CD4-positive, alpha-beta T cell treated with Interferon alpha-2 for 1 hour (primary cell): ENCODE measurements at regions not wholly inside any gene's neighbourhood (a gene's known extent, or its start where the extent isn't known, plus 50 kb on each side); places are given as distances from the start of the nearest gene placed in this dataset.
A peak's percentile ranks its signal among the peaks of the same experiment; 100 is the strongest.
"Not testable (repeated sequence)": the region's sequence is repeated elsewhere in the genome, so short reads cannot be mapped to it uniquely, and the experiment has no call there.

Experiments
- DNase-seq, 2 donors: peaks; one replicate each; pipeline ENCODE4 v3.0.0-alpha.2; 2020 to 2022

DNA sequence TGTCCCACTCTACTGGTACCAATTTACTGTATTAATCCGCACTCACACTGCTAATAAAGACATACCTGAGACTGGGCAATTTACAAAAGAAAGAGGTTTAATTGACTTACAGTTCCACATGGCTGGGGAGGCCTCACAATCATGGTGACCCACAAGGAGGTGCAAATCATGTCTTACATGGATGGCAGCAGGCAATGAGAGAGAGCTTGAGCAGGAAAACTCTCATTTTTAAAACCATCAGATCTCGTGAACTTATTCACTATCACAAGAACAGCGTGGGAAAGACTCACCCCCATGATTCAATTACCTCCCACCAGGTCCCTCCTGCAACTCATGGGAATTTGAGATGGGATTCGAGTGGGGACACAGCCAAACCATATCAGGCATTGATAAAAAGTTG lies 298.5 kb downstream of the DUSP6 start:
- DNase-seq: not testable (repeated sequence)

DNA sequence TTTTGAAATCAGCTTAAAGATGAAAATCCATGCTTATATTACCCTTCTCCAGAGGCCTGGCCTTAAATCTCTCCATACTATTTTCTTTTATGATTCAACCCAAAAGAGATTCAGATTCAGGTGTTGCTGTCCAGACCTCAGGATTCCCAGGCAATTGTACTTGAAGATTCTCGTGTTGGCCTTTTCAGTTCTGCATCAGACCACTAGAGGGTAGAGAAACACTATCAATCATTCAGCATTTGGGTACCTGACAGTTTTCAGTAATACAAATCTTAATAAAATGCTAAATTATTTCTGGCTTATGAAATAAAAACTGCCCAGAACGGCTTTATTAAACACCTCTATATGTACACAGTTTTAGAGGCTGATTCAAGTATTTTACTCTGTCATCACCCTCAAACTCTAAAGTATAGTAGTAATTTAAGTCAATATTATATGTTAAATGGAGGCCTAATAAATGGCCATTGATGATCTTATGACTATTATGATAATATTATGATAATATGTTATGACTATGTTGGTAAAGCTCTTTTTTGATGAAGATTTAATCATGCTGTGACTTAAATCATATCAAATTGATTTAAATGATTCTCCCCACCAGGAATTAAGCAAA lies 301.1 kb downstream of the DUSP6 start:
- peak; percentile 28 to 70 for DNase-seq

DNA sequence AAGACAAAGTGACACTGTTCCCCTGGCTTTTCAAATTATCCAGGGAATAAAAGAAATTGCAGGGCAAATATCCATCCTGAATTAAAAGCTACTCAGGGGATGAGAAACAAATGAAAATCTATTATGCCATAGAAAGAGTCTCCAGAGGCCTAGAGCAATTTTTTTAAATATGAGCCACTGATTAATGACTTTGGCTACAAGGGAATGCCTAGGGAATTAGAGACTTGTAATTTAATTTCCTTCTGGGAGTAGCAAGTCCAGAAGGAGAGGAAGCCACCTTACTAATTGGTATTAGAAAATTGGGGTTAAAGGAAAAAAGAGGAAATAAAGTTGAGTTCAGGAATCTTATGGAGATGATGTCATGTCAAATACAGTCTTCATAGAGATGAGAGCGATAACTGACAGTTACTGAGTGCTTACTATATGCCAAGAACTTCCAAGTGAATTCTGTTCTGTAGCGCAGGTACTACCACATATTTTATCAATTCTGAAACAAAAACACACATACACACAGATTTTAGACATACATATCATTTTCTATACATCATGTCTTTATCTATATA lies 304.4 kb downstream of the DUSP6 start:
- DNase-seq: no peak

DNA sequence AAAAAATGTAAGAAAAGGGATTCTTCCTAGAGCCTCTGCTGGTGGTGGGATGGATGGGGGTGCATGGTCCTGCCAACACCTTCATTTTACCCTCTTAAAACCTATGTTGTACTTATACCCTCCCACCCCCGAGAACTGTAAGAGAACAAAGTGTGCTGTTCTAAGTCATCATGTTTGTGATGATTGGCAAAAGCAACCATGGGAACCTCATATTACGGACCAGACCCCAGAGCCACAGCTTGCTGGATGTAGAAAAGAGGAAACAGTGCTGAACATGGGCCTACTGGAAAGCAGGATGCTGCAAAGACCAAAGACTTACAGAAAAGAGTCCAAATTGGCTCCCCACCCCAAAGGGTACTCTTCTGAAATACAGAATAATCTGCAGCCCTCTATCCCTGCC lies 311.2 kb downstream of the DUSP6 start:
- no peak for DNase-seq

DNA sequence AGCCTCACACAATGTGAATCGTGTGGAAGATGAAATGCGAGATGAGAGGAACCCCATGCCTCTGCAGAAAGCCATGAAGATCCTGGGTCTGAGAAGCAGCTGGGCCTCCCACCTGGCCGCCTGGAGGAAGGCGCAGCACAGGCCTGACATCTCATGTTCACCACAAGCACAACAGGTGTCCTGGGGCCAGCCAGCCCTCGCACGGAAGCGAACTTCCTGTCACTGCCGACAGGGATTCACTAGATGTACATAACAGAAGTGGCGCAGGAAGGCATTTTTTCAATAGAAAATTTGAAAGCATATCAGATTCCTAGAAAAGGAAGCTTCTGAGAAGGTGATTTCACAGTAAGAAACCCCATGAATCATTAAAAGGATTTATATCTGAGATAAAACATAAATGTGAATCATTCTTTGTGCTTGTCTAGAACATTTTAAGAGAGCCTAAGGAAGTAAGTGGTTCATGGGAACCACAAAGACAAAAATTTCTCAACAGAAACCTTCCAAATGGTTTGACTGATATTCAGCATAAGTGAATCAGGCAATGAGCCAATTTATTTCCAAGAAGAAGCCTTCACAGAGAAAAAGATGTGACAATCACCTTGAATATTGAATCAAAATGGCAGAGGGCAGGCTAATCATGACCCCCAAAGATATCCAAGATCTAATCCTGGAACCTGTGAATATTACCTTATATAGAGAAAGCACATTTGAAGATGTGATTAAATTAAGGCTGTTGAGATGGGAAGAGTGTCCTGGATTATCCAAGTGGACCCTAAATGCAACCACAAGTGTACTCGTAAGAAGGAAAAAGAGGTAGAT lies 311.9 kb downstream of the DUSP6 start:
- DNase-seq: peak; percentile 61 to 69

DNA sequence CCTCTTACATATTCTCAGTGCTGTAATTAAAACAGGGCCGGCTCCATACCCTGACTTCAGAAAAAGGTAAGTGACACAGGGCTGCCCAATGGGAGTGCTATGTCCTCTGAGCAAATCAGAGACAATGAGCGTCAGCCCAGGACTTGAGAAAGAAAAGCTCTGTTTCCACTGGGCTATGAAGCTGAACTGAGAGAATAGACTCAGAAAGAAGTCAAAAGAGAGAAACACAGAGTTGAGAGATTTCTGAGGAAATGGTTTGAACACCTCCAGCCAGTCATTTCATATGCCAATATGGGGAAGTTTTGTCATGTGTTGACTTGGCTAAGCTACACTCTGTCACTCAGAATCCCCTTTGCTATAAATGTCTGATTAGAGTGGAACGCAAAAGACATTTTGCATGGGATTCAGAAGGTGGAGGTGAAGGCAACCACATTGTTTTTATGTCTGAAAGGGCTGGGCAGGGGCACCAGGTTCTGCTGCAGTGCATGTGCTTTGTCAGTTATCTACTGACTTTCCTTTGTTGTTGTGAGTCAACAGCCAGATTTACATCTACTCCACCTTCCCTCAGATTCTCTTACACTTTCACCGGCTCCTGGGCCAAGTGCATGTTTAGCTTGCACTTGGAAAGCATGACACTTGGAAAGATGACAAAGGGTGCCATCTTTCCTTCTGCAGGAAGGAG lies 313.3 kb downstream of the DUSP6 start:
- no peak for DNase-seq

DNA sequence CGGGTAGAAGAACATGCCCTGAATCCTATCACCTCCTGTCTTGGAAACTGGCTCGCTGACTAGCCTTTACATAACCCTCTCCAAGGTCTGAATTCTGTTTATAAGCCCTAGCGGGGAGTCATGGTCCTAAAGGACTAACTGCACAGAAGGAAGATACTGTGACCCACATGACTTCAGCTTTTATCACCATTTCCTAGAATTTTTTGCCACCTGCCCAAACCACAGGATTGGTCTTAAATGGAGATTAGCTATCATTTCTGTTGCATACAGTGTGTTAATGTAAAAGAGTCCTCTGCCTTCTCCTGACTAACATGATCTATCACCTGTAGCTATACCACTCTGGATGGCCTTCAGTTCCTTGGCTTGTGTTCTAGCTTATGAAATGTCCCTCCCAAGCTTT lies 319.2 kb downstream of the DUSP6 start:
- no peak for DNase-seq

DNA sequence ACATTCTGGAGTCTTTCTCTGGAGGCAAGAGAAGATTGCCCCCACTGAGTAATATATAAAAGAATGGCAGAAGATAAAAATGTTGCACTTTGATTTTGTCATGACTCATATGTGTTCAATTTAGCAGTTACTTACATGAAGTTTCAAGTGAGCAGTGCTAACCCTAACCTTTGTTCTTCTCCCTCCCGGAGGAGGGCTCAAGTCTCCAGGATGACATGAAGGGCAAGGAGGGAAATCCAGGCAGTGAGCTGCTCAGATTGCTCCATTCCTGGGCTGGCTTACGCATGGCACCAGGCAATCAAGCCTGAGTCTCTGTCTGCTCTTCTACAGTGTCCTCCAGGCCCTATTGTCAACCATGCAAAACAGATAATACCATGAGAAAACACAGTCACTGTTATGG lies 322.3 kb downstream of the DUSP6 start:
- no peak for DNase-seq

DNA sequence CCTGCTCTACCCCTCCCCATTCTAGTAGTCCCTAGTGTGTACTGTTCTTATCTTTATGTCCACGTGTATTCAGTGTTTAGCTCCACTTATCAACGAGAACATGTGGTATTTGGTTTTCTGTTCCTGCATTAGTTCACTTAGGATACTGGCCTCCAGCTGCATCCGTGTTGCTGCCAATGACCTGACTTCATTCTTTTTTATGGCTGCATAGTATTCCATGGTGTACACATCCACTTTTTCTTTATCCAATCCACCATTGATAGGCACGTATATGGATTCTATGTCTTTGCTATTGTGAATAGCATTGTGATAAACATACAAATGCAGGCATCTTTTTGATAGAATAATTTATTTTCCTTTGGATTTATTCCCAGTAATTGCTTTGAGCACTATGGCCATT lies 327.7 kb downstream of the DUSP6 start:
- DNase-seq: no peak

DNA sequence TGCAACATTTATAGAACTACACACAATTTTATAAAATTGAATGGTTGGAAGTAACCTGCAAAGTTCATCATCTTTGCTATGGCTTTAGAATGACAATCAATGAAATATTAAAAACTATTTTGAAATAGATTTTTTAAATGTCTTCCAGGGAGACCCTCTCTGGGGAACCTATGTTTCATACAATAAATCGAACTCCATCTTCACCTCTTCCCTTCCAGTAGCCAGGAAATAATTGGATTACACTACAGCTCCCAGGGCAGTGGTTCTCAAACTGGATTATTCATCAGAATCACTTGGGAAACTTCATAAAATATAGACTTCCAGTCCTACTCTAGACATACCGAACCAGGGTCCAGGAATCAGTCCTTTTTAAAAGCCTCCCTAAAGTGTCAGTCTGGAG lies 328.4 kb downstream of the DUSP6 start:
- no peak for DNase-seq

DNA sequence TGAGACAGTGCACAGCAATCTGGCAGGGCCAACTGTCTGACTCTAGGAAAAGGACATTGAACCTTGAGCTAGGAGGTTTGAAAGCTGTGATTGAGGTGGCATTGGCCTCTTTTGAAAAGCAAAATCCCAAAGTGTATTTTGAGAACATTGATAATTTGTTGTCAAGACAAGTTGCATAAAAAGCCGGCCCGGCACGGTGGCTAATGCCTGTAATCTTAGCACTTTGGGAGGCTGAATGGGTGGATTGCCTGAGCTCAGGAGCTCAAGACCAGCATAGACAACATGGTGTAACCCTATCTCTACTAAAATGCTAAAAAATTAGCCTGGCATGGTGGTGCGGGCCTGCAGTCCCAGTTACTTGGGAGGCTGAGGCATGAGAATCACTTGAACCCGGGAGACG lies 331.6 kb downstream of the DUSP6 start:
- DNase-seq: no peak

DNA sequence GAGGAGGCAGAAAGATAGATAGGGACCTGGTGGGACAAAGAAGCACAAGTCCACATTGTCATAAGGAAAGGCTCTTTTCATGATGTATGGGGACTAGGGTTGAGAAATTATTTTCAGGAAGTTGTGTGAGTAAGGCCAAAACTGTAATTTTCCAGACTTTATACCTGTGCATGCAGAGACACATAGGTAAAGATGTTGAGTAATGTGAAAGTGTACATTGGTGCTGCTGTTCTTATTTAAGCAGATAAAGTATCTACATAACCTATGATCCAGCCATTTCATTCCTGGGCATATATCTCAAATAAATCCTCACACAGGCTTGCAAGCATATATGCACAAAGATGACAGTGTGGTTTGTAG lies 332.2 kb downstream of the DUSP6 start:
- DNase-seq: no peak

DNA sequence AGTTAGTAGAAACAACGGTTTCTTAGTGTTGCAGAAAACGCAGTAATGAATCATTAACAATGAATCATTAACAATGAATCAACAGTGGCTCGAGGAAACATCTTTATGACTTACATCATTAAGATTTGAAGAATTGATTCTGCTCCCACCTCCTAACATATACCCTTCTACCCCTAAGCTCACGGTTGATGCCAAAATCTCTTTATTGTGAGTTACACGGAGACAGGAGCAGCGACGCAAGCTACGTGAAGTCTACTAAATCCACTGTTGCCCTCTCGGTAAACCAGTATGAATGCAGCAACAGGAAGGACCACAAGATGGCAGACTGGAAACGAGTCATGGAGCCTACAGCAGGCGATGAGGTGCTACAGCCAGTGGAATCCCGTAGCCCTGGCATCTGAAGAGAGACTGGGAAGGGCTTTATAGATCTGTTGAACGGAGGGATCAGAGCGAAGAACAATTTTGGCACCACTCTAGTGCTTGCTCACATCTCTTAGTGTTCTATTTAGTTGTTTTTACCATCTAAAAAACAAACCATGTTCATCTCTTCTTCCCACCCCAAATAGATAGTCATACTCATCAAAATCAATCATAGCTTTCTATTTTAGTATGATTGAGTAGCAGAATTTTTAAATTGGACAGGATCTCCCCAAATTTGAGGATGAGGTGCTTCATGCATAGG lies 332.7 kb downstream of the DUSP6 start:
- DNase-seq: peak; percentile 72 to 81

DNA sequence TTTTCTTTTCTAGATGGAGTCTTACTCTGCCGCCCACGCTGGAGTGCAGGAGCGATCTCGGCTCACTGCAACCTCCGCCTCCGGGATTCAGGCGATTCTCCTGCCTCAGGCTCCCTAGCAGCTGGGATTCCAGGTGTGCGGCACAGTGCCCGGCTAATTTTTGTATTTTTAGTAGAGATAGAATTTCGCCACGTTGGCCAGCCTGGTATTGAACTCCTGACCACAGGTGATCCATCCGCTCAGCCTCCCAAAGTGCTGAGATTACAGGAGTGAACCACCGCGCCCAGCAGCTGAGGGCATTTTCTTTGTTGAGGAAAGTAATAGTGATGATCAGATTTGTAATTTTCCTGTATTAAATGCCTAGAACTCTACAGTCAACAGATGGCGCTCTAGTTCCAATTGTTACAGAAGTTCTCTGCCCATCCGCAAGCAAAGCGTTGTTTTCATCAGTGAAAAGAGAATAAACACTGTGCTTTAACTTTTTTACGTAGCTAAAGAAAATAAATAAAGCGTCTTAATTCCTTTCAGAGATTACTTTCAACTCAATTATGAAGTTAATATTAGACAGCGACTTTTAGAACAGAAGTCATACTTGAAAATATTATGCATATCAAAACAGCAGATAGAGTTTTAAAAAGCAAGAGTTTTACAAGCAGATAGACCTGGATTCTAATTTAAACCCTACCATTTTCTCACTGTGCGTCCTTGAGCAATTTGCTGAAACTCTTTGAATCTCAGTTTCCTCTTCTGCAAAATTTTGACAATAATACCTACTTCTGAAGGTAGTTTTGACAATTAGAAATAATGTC lies 335.1 kb downstream of the DUSP6 start:
- DNase-seq: peak; percentile 18 to 71

DNA sequence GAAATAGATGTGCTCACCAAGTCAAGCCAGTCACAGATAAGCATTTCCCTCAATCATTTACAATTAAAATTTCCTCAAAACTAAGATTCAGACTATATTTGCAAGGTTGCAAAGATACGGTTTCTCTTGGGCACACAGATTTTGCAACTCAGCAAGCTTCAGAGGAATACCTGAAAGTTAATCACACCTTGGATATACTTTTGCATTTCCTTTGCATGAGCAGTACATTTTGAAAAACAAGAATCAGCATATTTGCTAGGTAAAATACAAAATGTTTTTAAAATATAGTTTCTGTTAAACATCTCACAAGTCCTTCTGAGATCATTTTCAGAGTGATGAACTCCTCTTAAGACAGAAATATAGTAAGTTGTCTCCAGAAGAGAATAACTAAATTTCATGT lies 336.9 kb downstream of the DUSP6 start:
- no peak for DNase-seq

DNA sequence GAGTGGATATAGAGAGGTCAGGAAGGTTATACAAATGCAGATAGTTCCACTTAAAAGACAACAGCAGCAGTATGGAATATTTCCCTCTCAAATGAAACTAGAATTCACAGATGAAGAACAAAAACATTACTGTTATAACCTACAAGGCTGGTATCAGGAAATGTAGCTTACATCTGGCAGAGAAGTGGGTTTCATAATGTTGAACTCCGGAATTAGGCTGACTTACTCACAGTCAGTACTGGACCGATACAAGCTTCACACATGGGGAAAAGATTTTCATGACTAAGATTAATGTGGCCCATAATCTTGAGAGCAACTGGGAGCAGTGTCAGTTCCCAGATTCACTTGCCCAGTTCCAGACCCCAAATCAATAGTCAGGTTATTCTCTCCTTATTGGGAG lies 353.9 kb downstream of the DUSP6 start:
- DNase-seq: no peak

DNA sequence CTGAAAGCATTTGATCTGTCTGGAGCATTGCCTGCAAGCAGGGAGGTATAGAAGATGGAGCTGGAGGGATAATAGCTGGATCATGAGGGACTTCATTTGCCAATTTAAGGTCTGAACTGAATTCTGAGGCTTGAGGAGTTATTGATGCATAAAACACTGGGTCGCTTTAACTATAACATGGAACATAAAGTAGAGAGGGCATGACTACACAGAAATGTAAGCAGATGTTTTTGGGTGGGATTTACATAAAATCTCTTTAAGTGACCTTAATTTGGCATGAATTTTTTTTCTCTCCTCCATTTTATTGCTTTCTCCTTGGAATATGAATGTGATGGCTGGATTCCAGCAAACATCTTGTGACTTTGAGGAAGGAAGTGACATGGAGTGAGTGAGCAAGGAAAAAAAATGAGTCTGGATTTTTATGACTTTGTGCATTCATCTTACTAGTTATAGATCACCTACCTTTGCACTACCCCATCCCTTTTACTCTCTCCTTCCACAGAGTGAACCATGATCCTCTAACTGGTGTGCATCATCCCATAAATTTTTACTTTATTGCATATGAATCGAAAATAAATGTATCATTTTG lies 356.0 kb downstream of the DUSP6 start:
- DNase-seq: no peak

DNA sequence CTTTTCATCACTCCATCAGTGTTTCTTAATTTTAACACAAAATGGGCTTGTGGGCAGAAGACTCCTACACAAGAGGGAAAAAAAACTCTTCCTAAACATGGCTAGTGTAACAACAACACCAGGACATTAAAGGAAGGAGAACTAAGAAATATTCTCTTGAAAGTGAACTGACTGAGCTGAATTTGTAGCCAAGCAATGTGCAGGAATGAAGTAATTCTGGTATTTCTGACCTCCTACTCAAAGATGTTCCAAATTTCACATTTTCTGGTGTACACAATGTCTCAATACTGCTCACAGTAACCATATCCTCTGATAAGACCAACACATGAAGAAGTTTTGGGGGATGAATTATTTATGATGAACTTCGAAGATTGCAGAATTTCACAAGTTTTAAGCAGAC lies 357.3 kb downstream of the DUSP6 start:
- no peak for DNase-seq

DNA sequence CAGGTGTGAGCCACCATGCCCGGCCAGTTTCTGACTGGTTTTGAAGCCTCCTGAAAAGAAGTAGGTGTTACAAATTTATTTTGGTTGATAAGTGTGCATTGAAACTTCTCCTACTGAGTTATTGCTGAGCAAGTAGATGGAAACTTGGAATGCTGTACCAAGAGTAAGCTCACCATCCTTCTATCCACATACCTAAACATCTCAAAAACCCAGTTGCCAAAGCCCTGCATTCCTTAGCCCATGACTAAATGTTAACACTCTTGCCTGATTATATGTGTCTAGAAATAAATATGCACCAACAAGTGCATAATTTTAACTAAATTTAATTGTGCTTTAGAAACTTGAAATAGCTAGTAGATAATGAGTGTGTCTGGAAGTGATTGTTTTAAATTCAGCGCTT lies 357.8 kb downstream of the DUSP6 start:
- no peak for DNase-seq

DNA sequence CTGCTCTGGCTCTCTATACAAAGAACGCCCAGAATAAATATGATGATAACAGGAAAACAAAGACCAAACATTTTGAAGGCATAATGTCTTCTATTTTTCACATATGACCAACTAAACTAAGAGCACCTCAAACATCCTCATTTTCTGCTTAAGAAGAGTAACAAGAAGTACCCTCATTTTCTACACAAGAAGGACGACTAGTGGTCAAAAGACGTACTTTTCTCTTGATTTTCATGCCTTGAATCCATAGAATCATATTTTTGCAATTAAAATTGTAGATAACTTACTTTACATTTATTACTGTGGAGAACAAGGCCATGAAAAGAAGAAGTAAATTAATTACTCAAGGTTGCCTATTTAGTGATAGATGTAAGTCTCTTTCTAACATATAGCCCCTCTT lies 358.6 kb downstream of the DUSP6 start:
- no peak for DNase-seq

DNA sequence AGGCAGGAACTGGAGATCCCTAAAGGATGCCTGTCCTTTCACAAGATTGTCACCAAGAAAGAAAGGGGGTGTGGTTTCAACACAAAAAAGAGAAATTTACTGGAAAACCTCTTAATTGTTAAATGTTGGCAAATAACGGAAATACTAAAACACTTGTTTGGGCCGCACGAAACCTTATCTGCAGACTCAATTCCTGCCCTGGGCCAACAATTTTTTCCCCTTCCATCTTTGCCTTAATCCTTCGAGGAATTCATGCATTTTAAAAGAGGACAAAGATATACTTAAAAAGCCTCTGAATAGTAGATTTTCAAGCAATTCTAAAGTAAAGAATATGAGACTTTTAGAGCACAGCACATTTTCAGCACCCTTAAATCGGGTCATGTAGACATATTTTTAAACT lies 366.2 kb downstream of the DUSP6 start:
- no peak for DNase-seq

DNA sequence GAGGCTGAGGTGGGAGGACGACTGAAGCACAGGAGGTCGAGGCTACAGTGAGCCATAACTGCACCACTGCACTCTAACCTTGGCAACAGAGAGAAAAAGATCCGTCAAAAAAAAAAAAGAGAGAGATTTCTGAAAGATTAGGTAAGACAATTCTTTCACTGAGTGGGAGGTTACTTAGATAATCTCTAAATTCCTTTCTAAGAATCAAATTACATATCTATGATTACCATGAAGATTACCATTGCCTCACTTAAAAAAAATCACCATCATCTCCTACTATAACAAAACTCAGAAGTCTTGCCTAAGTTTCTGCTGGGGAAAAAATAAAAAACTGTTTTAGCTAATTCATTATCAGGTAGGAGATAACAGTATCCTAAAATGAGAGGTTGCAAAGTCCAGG lies 366.7 kb downstream of the DUSP6 start:
- no peak for DNase-seq
